ENCODE measurements at regions not wholly inside any gene's neighbourhood (a gene's known extent, or its start where the extent isn't known, plus 50 kb on each side); places are given as distances from the start of the nearest gene placed in this dataset.

- no peak for TF ChIP-seq POLR2A (IDR thresholded peaks at IDR 0.05)
- TF ChIP-seq, protein P1, sequence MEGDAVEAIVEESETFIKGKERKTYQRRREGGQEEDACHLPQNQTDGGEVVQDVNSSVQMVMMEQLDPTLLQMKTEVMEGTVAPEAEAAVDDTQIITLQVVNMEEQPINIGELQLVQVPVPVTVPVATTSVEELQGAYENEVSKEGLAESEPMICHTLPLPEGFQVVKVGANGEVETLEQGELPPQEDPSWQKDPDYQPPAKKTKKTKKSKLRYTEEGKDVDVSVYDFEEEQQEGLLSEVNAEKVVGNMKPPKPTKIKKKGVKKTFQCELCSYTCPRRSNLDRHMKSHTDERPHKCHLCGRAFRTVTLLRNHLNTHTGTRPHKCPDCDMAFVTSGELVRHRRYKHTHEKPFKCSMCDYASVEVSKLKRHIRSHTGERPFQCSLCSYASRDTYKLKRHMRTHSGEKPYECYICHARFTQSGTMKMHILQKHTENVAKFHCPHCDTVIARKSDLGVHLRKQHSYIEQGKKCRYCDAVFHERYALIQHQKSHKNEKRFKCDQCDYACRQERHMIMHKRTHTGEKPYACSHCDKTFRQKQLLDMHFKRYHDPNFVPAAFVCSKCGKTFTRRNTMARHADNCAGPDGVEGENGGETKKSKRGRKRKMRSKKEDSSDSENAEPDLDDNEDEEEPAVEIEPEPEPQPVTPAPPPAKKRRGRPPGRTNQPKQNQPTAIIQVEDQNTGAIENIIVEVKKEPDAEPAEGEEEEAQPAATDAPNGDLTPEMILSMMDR (IDR thresholded peaks at IDR 0.05): no peak
These were observed 168.8 kb upstream of the RHOBTB1 start for GRCh38 chr10:61112771-61113170.

All from right lobe of liver (tissue), 4 donors.